ENCODE measurements at regions not wholly inside any gene's neighbourhood (a gene's known extent, or its start where the extent isn't known, plus 50 kb on each side); places are given as distances from the start of the nearest gene placed in this dataset.

- Histone ChIP-seq H4K91ac (ENCODE audit: low read depth, low read length, poor library complexity) (no peak overlapping the region), H2AK5ac (ENCODE audit: low read depth, low read length) (no peak overlapping the region), H2BK5ac (ENCODE audit: low read length) (no peak overlapping the region), H3K18ac (ENCODE audit: low read length) (no peak overlapping the region), H3K9ac (ENCODE audit: low read depth, low read length, poor library complexity) (no peak overlapping the region), H2BK120ac (ENCODE audit: low read depth, low read length) (no peak overlapping the region), H2BK15ac (ENCODE audit: low read length) (no peak overlapping the region), H3K4me2 (ENCODE audit: insufficient read depth, low read length, poor library complexity, severe bottlenecking) (no peak overlapping the region), H3K4me3 (ENCODE audit: low read length in 2 of 2) (no peak overlapping the region), H2AFZ (ENCODE audit: low read length) (no peak overlapping the region), H3K23ac (ENCODE audit: low read depth, low read length, poor library complexity) (no peak overlapping the region), H3K27me3 (ENCODE audit: control insufficient read depth in 3 of 3, insufficient read depth in 3 of 3, low read depth in 1 of 3, low read length in 3 of 3) (no peaks in the 10 kb centered on the region), H3K9me3 (replicated peaks in 1 of 2; ENCODE audit: control insufficient read depth in 2 of 2, insufficient read depth in 1 of 2, low read depth in 1 of 2, low read length in 2 of 2) (peaks cover 0 to 11% of the 10 kb centered on the region in 2 donors), H3K4me1 (ENCODE audit: control insufficient read depth in 2 of 2, insufficient read depth in 1 of 2, low read depth in 1 of 2, low read length in 2 of 2) (no peaks in the 10 kb centered on the region), H3K79me1 (ENCODE audit: low read depth, low read length) (no peaks in the 10 kb centered on the region), H3K27ac (replicated peaks; ENCODE audit: low read length) (no peak overlapping the region), H2BK12ac (ENCODE audit: low read length) (no peak overlapping the region), H3K4ac (ENCODE audit: low read length) (no peak overlapping the region), H3K14ac (ENCODE audit: low read length) (no peak overlapping the region), H3K36me3 (replicated peaks in 1 of 2; ENCODE audit: control insufficient read depth in 2 of 2, insufficient read depth in 2 of 2, low read length in 2 of 2) (no peaks in the 10 kb centered on the region), H4K8ac (ENCODE audit: low read depth, low read length) (no peak overlapping the region)
- DNase-seq (ENCODE audit: low spot score) = no peak
- WGBS, 2 donors (ENCODE audit: extremely low coverage in 2 of 2, insufficient read length in 2 of 2, insufficient replicate concordance in 1 of 2) = 100% methylated on average over 1 of the region's 3 CpGs; no CpG with 5 or more reads in 1 of the 2 donors
Observed at GRCh38 chr5:89030798-89031197, 147.8 kb upstream of the MEF2C start.

- Histone ChIP-seq H2BK5ac (ENCODE audit: low read length) (no peak overlapping the region), H2AK5ac (ENCODE audit: low read depth, low read length) (no peak overlapping the region), H3K4ac (ENCODE audit: low read length) (no peak overlapping the region), H3K36me3 (replicated peaks in 1 of 2; ENCODE audit: control insufficient read depth in 2 of 2, insufficient read depth in 2 of 2, low read length in 2 of 2) (no peaks in the 10 kb centered on the region), H3K4me1 (ENCODE audit: control insufficient read depth in 2 of 2, insufficient read depth in 1 of 2, low read depth in 1 of 2, low read length in 2 of 2) (no peaks in the 10 kb centered on the region), H3K14ac (ENCODE audit: low read length) (no peak overlapping the region), H3K9ac (ENCODE audit: low read depth, low read length, poor library complexity) (no peak overlapping the region), H3K79me1 (ENCODE audit: low read depth, low read length) (no peaks in the 10 kb centered on the region), H2BK15ac (ENCODE audit: low read length) (no peak overlapping the region), H3K9me3 (replicated peaks in 1 of 2; ENCODE audit: control insufficient read depth in 2 of 2, insufficient read depth in 1 of 2, low read depth in 1 of 2, low read length in 2 of 2) (peaks cover 0 to 11% of the 10 kb centered on the region in 2 donors), H2BK120ac (ENCODE audit: low read depth, low read length) (no peak overlapping the region), H3K23ac (ENCODE audit: low read depth, low read length, poor library complexity) (no peak overlapping the region), H2BK12ac (ENCODE audit: low read length) (no peak overlapping the region), H3K4me2 (ENCODE audit: insufficient read depth, low read length, poor library complexity, severe bottlenecking) (no peak overlapping the region), H3K27me3 (ENCODE audit: control insufficient read depth in 3 of 3, insufficient read depth in 3 of 3, low read depth in 1 of 3, low read length in 3 of 3) (no peaks in the 10 kb centered on the region), H4K91ac (ENCODE audit: low read depth, low read length, poor library complexity) (no peak overlapping the region), H2AFZ (ENCODE audit: low read length) (no peak overlapping the region), H3K18ac (ENCODE audit: low read length) (no peak overlapping the region), H4K8ac (ENCODE audit: low read depth, low read length) (no peak overlapping the region), H3K27ac (replicated peaks; ENCODE audit: low read length) (no peak overlapping the region), H3K4me3 (ENCODE audit: low read length in 2 of 2) (no peak overlapping the region)
- WGBS, 2 donors (ENCODE audit: extremely low coverage in 2 of 2, insufficient read length in 2 of 2, insufficient replicate concordance in 1 of 2) = no CpG with 5 or more reads among the region's 2 CpGs
- DNase-seq (ENCODE audit: low spot score) = no peak
Observed at GRCh38 chr5:89028595-89029285, 145.8 kb upstream of the MEF2C start.

GRCh38 chr5:89024045-89024444, 141.1 kb upstream of the MEF2C start:
- Histone ChIP-seq H2BK5ac (ENCODE audit: low read length) (no peak overlapping the region), H3K9ac (ENCODE audit: low read depth, low read length, poor library complexity) (no peak overlapping the region), H3K4ac (ENCODE audit: low read length) (no peak overlapping the region), H2BK120ac (ENCODE audit: low read depth, low read length) (no peak overlapping the region), H3K14ac (ENCODE audit: low read length) (no peak overlapping the region), H2BK15ac (ENCODE audit: low read length) (no peak overlapping the region), H4K8ac (ENCODE audit: low read depth, low read length) (no peak overlapping the region), H3K27me3 (ENCODE audit: control insufficient read depth in 3 of 3, insufficient read depth in 3 of 3, low read depth in 1 of 3, low read length in 3 of 3) (no peaks in the 10 kb centered on the region), H3K9me3 (replicated peaks in 1 of 2; ENCODE audit: control insufficient read depth in 2 of 2, insufficient read depth in 1 of 2, low read depth in 1 of 2, low read length in 2 of 2) (peaks cover 0 to 11% of the 10 kb centered on the region in 2 donors), H3K36me3 (replicated peaks in 1 of 2; ENCODE audit: control insufficient read depth in 2 of 2, insufficient read depth in 2 of 2, low read length in 2 of 2) (no peaks in the 10 kb centered on the region), H3K4me2 (ENCODE audit: insufficient read depth, low read length, poor library complexity, severe bottlenecking) (no peak overlapping the region), H3K27ac (replicated peaks; ENCODE audit: low read length) (no peak overlapping the region), H3K18ac (ENCODE audit: low read length) (no peak overlapping the region), H2BK12ac (ENCODE audit: low read length) (no peak overlapping the region), H4K91ac (ENCODE audit: low read depth, low read length, poor library complexity) (no peak overlapping the region), H2AK5ac (ENCODE audit: low read depth, low read length) (no peak overlapping the region), H3K79me1 (ENCODE audit: low read depth, low read length) (no peaks in the 10 kb centered on the region), H2AFZ (ENCODE audit: low read length) (no peak overlapping the region), H3K4me1 (ENCODE audit: control insufficient read depth in 2 of 2, insufficient read depth in 1 of 2, low read depth in 1 of 2, low read length in 2 of 2) (no peaks in the 10 kb centered on the region), H3K23ac (ENCODE audit: low read depth, low read length, poor library complexity) (no peak overlapping the region), H3K4me3 (ENCODE audit: low read length in 2 of 2) (no peak overlapping the region)
- DNase-seq (ENCODE audit: low spot score) = no peak
- WGBS, 2 donors (ENCODE audit: extremely low coverage in 2 of 2, insufficient read length in 2 of 2, insufficient replicate concordance in 1 of 2) = no CpG with 5 or more reads among the region's 3 CpGs

- no peak overlapping the region for H3K23ac ChIP-seq (ENCODE audit: low read depth, low read length, poor library complexity)
- peaks cover 3 to 9% of the 10 kb centered on the region in 2 donors for H3K4me1 ChIP-seq (ENCODE audit: control insufficient read depth in 2 of 2, insufficient read depth in 1 of 2, low read depth in 1 of 2, low read length in 2 of 2)
- no peaks in the 10 kb centered on the region for H3K27me3 ChIP-seq (ENCODE audit: control insufficient read depth in 3 of 3, insufficient read depth in 3 of 3, low read depth in 1 of 3, low read length in 3 of 3)
- no peak overlapping the region for H4K91ac ChIP-seq (ENCODE audit: low read depth, low read length, poor library complexity)
- H3K4me2 ChIP-seq (ENCODE audit: insufficient read depth, low read length, poor library complexity, severe bottlenecking) = no peak overlapping the region
- H3K79me1 ChIP-seq (ENCODE audit: low read depth, low read length) = no peaks in the 10 kb centered on the region
- no peak for DNase-seq (ENCODE audit: low spot score)
- H3K27ac ChIP-seq (replicated peaks; ENCODE audit: low read length) = no peak overlapping the region
- no peak overlapping the region for H2AK5ac ChIP-seq (ENCODE audit: low read depth, low read length)
- no peak overlapping the region for H3K4me3 ChIP-seq (ENCODE audit: low read length in 2 of 2)
- no peak overlapping the region for H3K14ac ChIP-seq (ENCODE audit: low read length)
- no CpG with 5 or more reads among the region's 4 CpGs for WGBS, 2 donors (ENCODE audit: extremely low coverage in 2 of 2, insufficient read length in 2 of 2, insufficient replicate concordance in 1 of 2)
- H3K36me3 ChIP-seq (replicated peaks in 1 of 2; ENCODE audit: control insufficient read depth in 2 of 2, insufficient read depth in 2 of 2, low read length in 2 of 2) = no peaks in the 10 kb centered on the region
- H2BK12ac ChIP-seq (ENCODE audit: low read length) = no peak overlapping the region
- no peak overlapping the region for H3K18ac ChIP-seq (ENCODE audit: low read length)
- H2BK120ac ChIP-seq (ENCODE audit: low read depth, low read length) = no peak overlapping the region
- H2AFZ ChIP-seq (ENCODE audit: low read length) = no peak overlapping the region
- H2BK15ac ChIP-seq (ENCODE audit: low read length) = no peak overlapping the region
- H2BK5ac ChIP-seq (ENCODE audit: low read length) = no peak overlapping the region
- H3K9me3 ChIP-seq (replicated peaks in 1 of 2; ENCODE audit: control insufficient read depth in 2 of 2, insufficient read depth in 1 of 2, low read depth in 1 of 2, low read length in 2 of 2) = peaks cover 0 to under 1% of the 10 kb centered on the region in 2 donors
- no peak overlapping the region for H4K8ac ChIP-seq (ENCODE audit: low read depth, low read length)
- no peak overlapping the region for H3K4ac ChIP-seq (ENCODE audit: low read length)
- no peak overlapping the region for H3K9ac ChIP-seq (ENCODE audit: low read depth, low read length, poor library complexity)
Observed at GRCh38 chr5:89020926-89021610, 138.1 kb upstream of the MEF2C start.

Measured in neuronal stem cell (in vitro differentiated cells).